Panc1 (cell line): ENCODE measurements at regions not wholly inside any gene's neighbourhood (a gene's known extent, or its start where the extent isn't known, plus 50 kb on each side); places are given as distances from the start of the nearest gene placed in this dataset.

ENCODE experiments used
- ATAC-seq: fragments of 200-7000 bp; cut with Tn5 transposase; 2 replicates; pipeline ENCODE4 v1.9.1; 2020; ENCODE audit warnings: mild to moderate bottlenecking, moderate library complexity
- BruUV-seq: library from RNA; stranded (reverse); fragments of 400-500 nt; replicated peaks from 2 replicates; lab custom pipeline; 2021; lab: Mats Ljungman, UMichigan
- CTCF ChIA-PET: fragments of 300-600 bp; sonication (Branson Sonifier 250); formaldehyde crosslinking; loops from one replicate; lab custom pipeline; 2022; ENCODE audit warnings: antibody characterized with exemption; lab: Charles Lee
- POLR2A ChIA-PET: fragments of 300-600 bp; sonication (Branson Sonifier 250); formaldehyde crosslinking; loops from one replicate; lab custom pipeline; 2022; ENCODE audit warnings: antibody characterized with exemption; lab: Charles Lee
- DNase-seq: peaks from one replicate; pipeline ENCODE4 v3.0.0-alpha.2; 2010; ENCODE audit warnings: low read depth, low spot score
- H3K27ac ChIP-seq: 2 replicates; pipeline ENCODE4 v1.5.1; 2011; ENCODE audit warnings: mild to moderate bottlenecking, low read length, inconsistent platforms
- H3K27me3 ChIP-seq: fragments of 200-500 bp; sonication (Bioruptor generic); 2 replicates; pipeline ENCODE4 v1.6.0; 2014; ENCODE audit warnings: low read length, inconsistent platforms; ENCODE audit not compliant: control insufficient read depth, insufficient read depth
- H3K36me3 ChIP-seq: fragments of 200-500 bp; sonication (Bioruptor generic); 2 replicates; pipeline ENCODE4 v1.5.1; 2014; ENCODE audit warnings: inconsistent platforms, mild to moderate bottlenecking, low read length, moderate library complexity; ENCODE audit not compliant: control insufficient read depth, insufficient read depth
- H3K4me1 ChIP-seq: 2 replicates; pipeline ENCODE4 v1.5.1; 2011; ENCODE audit warnings: inconsistent platforms, mild to moderate bottlenecking, low read length, moderate library complexity; ENCODE audit not compliant: control insufficient read depth, insufficient read depth
- H3K4me3 ChIP-seq, 2 experiments: 2 replicates each; pipeline ENCODE4 v1.5.1; 2011 to 2012; ENCODE audit warnings: low read depth in 2 of 2, low read length in 2 of 2, mild to moderate bottlenecking in 2 of 2, inconsistent platforms in 1 of 2, moderate library complexity in 1 of 2
- H3K9me3 ChIP-seq: fragments of 200-500 bp; sonication (Bioruptor generic); 2 replicates; pipeline ENCODE4 v1.5.1; 2014; ENCODE audit warnings: low read depth, mild to moderate bottlenecking, inconsistent platforms, low read length, moderate library complexity; ENCODE audit not compliant: control insufficient read depth, insufficient read depth
- CTCF ChIP-seq: fragments of 450-650 bp; IDR thresholded peaks from 2 replicates; pipeline ENCODE4 v1.5.1; 2017; ENCODE audit warnings: mild to moderate bottlenecking
- POLR2AphosphoS5 ChIP-seq: IDR thresholded peaks from 2 replicates; pipeline ENCODE4 v1.6.1; 2012; ENCODE audit warnings: mild to moderate bottlenecking, low read depth, low read length, moderate library complexity
- REST ChIP-seq, 2 experiments: IDR thresholded peaks; 2 replicates each; pipeline ENCODE4 v1.6.1; 2011 to 2012; ENCODE audit warnings: low read depth in 2 of 2, control low read depth in 1 of 2, low read length in 1 of 2, mild to moderate bottlenecking in 1 of 2, moderate library complexity in 1 of 2; ENCODE audit not compliant: insufficient read depth in 1 of 2
- SIN3A ChIP-seq: IDR thresholded peaks from 2 replicates; pipeline ENCODE4 v1.6.1; 2012; ENCODE audit warnings: low read depth, mild to moderate bottlenecking, low read length, moderate library complexity, borderline replicate concordance; ENCODE audit not compliant: insufficient read depth
- TCF7L2 ChIP-seq: IDR thresholded peaks from 2 replicates; pipeline ENCODE4 v1.6.1; 2011; ENCODE audit warnings: mild to moderate bottlenecking, low read depth, low read length, inconsistent platforms
- in situ Hi-C: cut with HindIII; loops from 2 replicates; pipeline ENCODE4 v1.10.0; 2016; ENCODE audit warnings: low sequenced_read_pairs, low pct_unique_long_range_greater_than_20kb
- intact Hi-C: fragments of 100-400 bp; cut with micrococcal nuclease; formaldehyde crosslinking; loops from one replicate; pipeline ENCODE4 v1.10.0; 2022; ENCODE audit not compliant: unreplicated experiment

- BruUV-seq: no TSS peak
- no peaks in the 10 kb centered on the region for H3K4me1 ChIP-seq
- in situ Hi-C loops (no loop called here), intact Hi-C loops (no loop called here)
- no peak overlapping the region for H3K27ac ChIP-seq
- POLR2A ChIA-PET: interaction anchor here (0.6 kb wide), 1 partner anchor 134 kb away, joined by 4 read pairs; no protein-coding TSS in a partner anchor
- H3K4me3 ChIP-seq: no peak overlapping the region
- CTCF ChIA-PET: no interaction called here
- no peaks in the 10 kb centered on the region for H3K9me3 ChIP-seq
- H3K27me3 ChIP-seq: peaks cover 10% of the 10 kb centered on the region
- no peak for DNase-seq
- ATAC-seq: no peak
- TF ChIP-seq POLR2AphosphoS5 (no peak), TCF7L2 (no peak), REST (IDR thresholded peaks at IDR 0.05; ENCODE audit: insufficient read depth in 1 of 2, low read depth in 2 of 2, low read length in 1 of 2) (no peak), CTCF (no peak), SIN3A (no peak)
- H3K36me3 ChIP-seq: no peaks in the 10 kb centered on the region
These were observed 52.6 kb upstream of the ASB17 start for GRCh38 chr1:75984781-75985180.

- Histone ChIP-seq H3K27me3 (peaks cover 10% of the 10 kb centered on the region), H3K27ac (no peak overlapping the region), H3K9me3 (no peaks in the 10 kb centered on the region), H3K4me1 (no peaks in the 10 kb centered on the region), H3K4me3 (no peak overlapping the region), H3K36me3 (no peaks in the 10 kb centered on the region)
- no peak for ATAC-seq
- no peak for DNase-seq
- ChIA-PET CTCF (interaction anchor here (0.5 kb wide), 1 partner anchor 1375 kb away, joined by 4 read pairs; no protein-coding TSS in a partner anchor), POLR2A (no interaction called here)
- TF ChIP-seq SIN3A (no peak), POLR2AphosphoS5 (no peak), REST (IDR thresholded peaks at IDR 0.05; ENCODE audit: insufficient read depth in 1 of 2, low read depth in 2 of 2, low read length in 1 of 2) (no peak), TCF7L2 (no peak)
- in situ Hi-C loops (no loop called here), intact Hi-C loops (no loop called here)
- BruUV-seq: no TSS peak
These were observed 53.6 kb upstream of the ASB17 start for GRCh38 chr1:75985827-75986226.
